RWPE1 (cell line): ENCODE measurements at regions not wholly inside any gene's neighbourhood (a gene's known extent, or its start where the extent isn't known, plus 50 kb on each side); places are given as distances from the start of the nearest gene placed in this dataset.

Source experiments
- CTCF ChIA-PET: fragments of 350-600 bp; sonication (Branson Sonifier 250); formaldehyde crosslinking; extraction: SDS; loops from one replicate; lab custom pipeline; 2021; lab: Yijun Ruan, JAX
- POLR2A ChIA-PET: fragments of 400-600 bp; formaldehyde crosslinking; extraction: SDS; loops from one replicate; lab custom pipeline; 2020; ENCODE audit warnings: antibody characterized with exemption; ENCODE audit not compliant: low non-redundant PET; lab: Yijun Ruan, JAX
- DNase-seq: peaks from one replicate; pipeline ENCODE4 v3.0.0; 2012; ENCODE audit warnings: low spot score
- H3K27ac ChIP-seq: fragments of 450-650 bp; 2 replicates; pipeline ENCODE4 v1.5.1; 2017
- CTCF ChIP-seq: fragments of 450-650 bp; conservative IDR thresholded peaks from 2 replicates; pipeline ENCODE4 v1.5.1; 2017; ENCODE audit warnings: low read depth, mild to moderate bottlenecking

DNA sequence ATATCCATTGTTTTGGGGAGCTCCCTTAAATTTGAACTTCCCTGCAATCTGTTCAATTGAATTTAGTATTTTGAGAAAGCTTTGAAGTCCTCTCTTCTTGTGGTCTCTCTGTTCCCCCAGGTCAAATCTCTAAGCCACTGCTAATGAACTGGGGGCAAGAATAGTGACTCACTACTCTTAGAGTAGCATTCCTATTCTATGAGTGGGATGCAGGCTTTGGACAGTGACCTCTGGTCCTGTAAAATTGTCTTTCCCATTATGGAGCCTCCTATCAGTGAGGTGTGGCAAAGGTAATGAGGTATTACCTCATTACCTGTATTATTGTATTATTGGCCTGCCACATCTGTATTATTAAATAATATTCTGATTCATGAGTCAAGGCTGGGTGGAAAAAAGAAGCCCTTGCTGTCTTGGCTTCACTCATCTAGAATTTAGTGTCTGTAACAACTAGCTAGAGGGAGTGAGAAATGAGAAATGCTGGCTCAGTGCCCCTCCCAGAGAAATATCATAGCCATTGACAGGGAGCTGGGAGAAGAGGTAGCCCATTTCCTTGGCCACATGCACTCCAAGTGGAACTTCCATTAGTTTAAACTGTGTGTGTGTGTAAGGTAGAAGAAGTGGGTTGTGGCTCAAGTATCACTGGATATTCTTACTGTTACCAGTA is 393.9 kb upstream of the CTSO start:
- DNase-seq: peak; percentile 29
- TF ChIP-seq CTCF: no peak
- ChIA-PET POLR2A (no interaction called here), CTCF (interaction anchor here (0.8 kb wide), 1 partner anchor 30 kb away, joined by 3 read pairs; no protein-coding TSS in a partner anchor)
- H3K27ac ChIP-seq: no peak overlapping the region

DNA sequence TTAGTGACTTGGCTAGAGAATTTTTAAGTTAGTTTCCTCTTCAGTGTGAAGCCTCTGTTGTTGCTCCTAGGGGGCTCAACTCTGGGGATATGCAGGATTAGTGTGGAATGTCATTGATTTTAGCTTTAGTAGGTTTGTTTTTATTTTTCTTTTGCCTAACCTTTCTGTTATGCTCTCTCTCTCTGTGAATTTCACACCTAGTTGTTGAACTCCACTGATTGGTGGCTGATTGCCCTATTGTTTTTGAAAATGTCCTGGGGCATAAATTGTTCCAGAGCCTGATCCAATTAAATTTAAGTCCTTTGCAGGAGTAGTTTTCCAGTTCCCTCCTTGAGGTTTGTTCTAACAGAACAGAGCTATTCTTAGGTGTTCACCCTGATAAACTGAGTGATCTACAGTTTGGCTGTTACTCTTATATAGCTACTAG is 393.3 kb upstream of the CTSO start:
- no peak overlapping the region for H3K27ac ChIP-seq
- ChIA-PET POLR2A (no interaction called here), CTCF (interaction anchor here (0.8 kb wide), 1 partner anchor 31 kb away, joined by 3 read pairs; no protein-coding TSS in a partner anchor)
- no peak for DNase-seq
- no peak for TF ChIP-seq CTCF

DNA sequence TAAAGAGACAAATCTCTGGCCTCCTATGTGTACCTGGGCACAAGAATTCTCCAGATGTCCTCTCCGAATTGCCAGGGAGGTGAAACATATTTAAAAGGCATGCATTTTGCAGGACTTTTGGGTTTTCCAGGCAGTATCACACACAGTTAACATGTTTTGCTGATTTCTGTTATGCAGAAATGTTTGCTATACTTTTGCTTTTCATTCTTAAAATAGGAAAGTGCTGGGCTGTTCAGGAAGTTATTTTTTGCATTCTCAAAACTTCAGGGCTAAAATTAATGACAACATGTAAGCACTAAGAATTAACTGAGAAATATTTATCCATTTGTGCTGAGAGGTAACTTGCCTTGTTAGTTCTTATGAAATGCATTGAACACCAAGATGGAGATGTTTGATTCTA is 390.7 kb upstream of the CTSO start:
- no peak overlapping the region for H3K27ac ChIP-seq
- CTCF ChIA-PET: no interaction called here
- TF ChIP-seq CTCF: no peak
- no peak for DNase-seq
- POLR2A ChIA-PET: no interaction called here

GRCh38 chr4:156336511-156336910 is 382.8 kb upstream of the CTSO start:
- DNase-seq: no peak
- POLR2A ChIA-PET: no interaction called here
- H3K27ac ChIP-seq: no peak overlapping the region
- CTCF ChIA-PET: no interaction called here
- no peak for TF ChIP-seq CTCF

- DNase-seq: no peak
- no peak for TF ChIP-seq CTCF
- no peak overlapping the region for H3K27ac ChIP-seq
- ChIA-PET POLR2A (no interaction called here), CTCF (no interaction called here)
These were observed 382.1 kb upstream of the CTSO start for GRCh38 chr4:156335721-156336120.

DNA sequence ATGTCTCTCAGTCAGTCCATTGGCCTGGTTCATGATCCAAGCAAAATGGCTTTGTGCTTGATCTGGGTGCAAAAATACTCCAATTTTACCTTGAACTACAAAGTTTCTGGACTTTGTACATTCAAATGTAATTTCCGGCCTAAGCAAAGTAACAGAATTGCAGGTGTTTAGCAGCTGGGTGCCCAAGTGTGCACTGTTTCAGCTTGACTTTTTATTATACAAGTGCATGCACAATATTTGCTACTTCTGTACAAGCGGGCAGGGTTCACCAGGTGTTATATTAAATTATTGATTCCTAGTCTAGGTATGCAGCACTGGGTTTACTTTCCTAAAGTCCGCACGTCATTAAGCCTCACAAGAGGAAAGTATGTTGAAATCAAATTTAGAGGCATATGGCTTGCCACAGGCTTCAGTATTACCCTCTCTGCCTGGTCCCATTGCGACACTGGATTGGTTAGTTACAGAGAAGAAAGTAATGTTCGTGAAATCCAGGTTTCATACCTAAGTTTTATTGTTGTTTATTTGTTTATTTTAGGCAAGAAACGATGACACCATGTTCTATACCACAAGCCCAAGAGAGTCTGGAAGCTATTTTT is 376.9 kb upstream of the CTSO start:
- H3K27ac ChIP-seq: no peak overlapping the region
- ChIA-PET CTCF (no interaction called here), POLR2A (no interaction called here)
- TF ChIP-seq CTCF: no peak
- no peak for DNase-seq
